MCF 10A (cell line): ENCODE measurements at regions not wholly inside any gene's neighbourhood (a gene's known extent, or its start where the extent isn't known, plus 50 kb on each side); places are given as distances from the start of the nearest gene placed in this dataset.
"Not testable (repeated sequence)": the region's sequence is repeated elsewhere in the genome, so short reads cannot be mapped to it uniquely, and the experiment has no call there.

Experiments
- BruUV-seq: library from RNA; stranded (reverse); fragments of 400-500 nt; replicated peaks from 2 replicates; lab custom pipeline; 2021; lab: Mats Ljungman, UMichigan
- CTCF ChIA-PET: fragments of 300-600 bp; sonication (Branson Sonifier 250); formaldehyde crosslinking; extraction: SDS; loops from one replicate; lab custom pipeline; 2021; ENCODE audit warnings: antibody characterized with exemption, inconsistent platforms; lab: Yijun Ruan, JAX
- POLR2A ChIA-PET: fragments of 300-600, 350-650 bp; sonication (Branson Sonifier 250); formaldehyde crosslinking; extraction: SDS; loops from one replicate; lab custom pipeline; 2020; ENCODE audit warnings: antibody characterized with exemption, inconsistent platforms; lab: Yijun Ruan, JAX
- DNase-seq: peaks from one replicate; pipeline ENCODE4 v3.0.0-alpha.2; 2018; ENCODE audit not compliant: unreplicated experiment
- H3K27ac Mint-ChIP-seq: one replicate; pipeline ENCODE4 v1.8.0; 2022; ENCODE audit warnings: mild to moderate bottlenecking, low read depth, mixed read lengths; ENCODE audit not compliant: unreplicated experiment
- H3K27me3 Mint-ChIP-seq: one replicate; pipeline ENCODE4 v1.8.0; 2022; ENCODE audit warnings: mixed read lengths; ENCODE audit not compliant: insufficient read depth, unreplicated experiment
- H3K36me3 Mint-ChIP-seq: one replicate; pipeline ENCODE4 v1.8.0; 2022; ENCODE audit warnings: mild to moderate bottlenecking, moderate library complexity, mixed read lengths; ENCODE audit not compliant: insufficient read depth, unreplicated experiment
- H3K4me1 Mint-ChIP-seq: one replicate; pipeline ENCODE4 v1.8.0; 2022; ENCODE audit warnings: mixed read lengths; ENCODE audit not compliant: insufficient read depth, unreplicated experiment
- H3K4me3 Mint-ChIP-seq: one replicate; pipeline ENCODE4 v1.8.0; 2022; ENCODE audit warnings: mild to moderate bottlenecking, moderate library complexity, mixed read lengths; ENCODE audit not compliant: unreplicated experiment
- H3K9me3 Mint-ChIP-seq: one replicate; pipeline ENCODE4 v1.8.0; 2022; ENCODE audit warnings: mixed read lengths; ENCODE audit not compliant: unreplicated experiment
- intact Hi-C: fragments of 100-400 bp; cut with micrococcal nuclease; formaldehyde crosslinking; loops from 2 replicates; pipeline ENCODE4 v1.14.1; 2022
- TF ChIP-seq, protein P1 (sequence below): fragments of 200-600 bp; IDR thresholded peaks from one replicate; pipeline ENCODE4 v1.8.0; 2022; ENCODE audit warnings: antibody characterized with exemption, mild to moderate bottlenecking; ENCODE audit not compliant: unreplicated experiment

DNA sequence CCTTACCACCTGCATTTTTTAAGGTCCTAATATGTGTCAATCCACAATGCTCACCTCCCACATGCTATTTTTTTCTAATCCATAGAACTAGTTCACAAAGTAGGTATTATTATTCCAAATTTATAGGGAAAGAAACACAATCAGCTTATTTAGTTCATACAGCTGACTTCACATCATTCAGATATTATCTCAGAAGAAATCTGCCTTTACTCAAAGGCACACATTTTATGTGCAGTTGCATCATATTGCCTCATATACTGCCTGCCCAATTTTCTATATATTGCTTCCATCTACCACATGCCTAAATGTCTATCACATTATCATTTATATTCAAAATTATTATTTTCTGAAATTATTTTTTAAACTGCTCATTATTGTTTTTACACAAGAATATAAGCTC, 88.7 kb upstream of the LUZP2 start:
- intact Hi-C loops: no loop called here
- BruUV-seq: no TSS peak
- H3K4me3 Mint-ChIP-seq: no peak overlapping the region
- TF ChIP-seq, protein P1, sequence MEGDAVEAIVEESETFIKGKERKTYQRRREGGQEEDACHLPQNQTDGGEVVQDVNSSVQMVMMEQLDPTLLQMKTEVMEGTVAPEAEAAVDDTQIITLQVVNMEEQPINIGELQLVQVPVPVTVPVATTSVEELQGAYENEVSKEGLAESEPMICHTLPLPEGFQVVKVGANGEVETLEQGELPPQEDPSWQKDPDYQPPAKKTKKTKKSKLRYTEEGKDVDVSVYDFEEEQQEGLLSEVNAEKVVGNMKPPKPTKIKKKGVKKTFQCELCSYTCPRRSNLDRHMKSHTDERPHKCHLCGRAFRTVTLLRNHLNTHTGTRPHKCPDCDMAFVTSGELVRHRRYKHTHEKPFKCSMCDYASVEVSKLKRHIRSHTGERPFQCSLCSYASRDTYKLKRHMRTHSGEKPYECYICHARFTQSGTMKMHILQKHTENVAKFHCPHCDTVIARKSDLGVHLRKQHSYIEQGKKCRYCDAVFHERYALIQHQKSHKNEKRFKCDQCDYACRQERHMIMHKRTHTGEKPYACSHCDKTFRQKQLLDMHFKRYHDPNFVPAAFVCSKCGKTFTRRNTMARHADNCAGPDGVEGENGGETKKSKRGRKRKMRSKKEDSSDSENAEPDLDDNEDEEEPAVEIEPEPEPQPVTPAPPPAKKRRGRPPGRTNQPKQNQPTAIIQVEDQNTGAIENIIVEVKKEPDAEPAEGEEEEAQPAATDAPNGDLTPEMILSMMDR: no peak
- peaks cover 9% of the 10 kb centered on the region for H3K27me3 Mint-ChIP-seq
- ChIA-PET CTCF (interaction anchor here (0.6 kb wide), 1 partner anchor 594 kb away, joined by 4 read pairs; no protein-coding TSS in a partner anchor), POLR2A (interaction anchor here (1.1 kb wide), 1 partner anchor 10 kb away, joined by 3 read pairs; no protein-coding TSS in a partner anchor)
- H3K9me3 Mint-ChIP-seq: no peaks in the 10 kb centered on the region
- H3K4me1 Mint-ChIP-seq: no peaks in the 10 kb centered on the region
- H3K27ac Mint-ChIP-seq: no peak overlapping the region
- H3K36me3 Mint-ChIP-seq: no peaks in the 10 kb centered on the region
- no peak for DNase-seq

DNA sequence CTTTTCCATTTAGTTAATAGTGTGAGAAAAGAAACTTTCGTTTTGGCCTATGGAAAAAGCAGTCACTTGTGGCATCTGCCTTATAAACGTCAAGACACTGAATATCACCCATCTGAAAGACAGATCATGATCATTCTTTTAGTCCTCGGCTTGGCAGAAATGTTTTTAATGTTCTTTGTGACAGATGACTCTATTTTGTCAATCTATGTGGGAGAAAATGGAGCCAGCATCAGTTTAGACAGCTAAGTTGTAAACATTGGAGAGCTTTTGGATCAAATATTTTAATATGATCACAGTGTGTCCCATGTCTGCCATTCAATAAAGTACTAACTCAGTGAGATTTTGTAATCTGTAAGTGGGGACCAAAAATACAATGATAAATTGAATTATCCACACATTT, 85.1 kb upstream of the LUZP2 start:
- intact Hi-C loops: no loop called here
- Mint-ChIP-seq H3K27me3 (peaks cover 9% of the 10 kb centered on the region), H3K36me3 (no peaks in the 10 kb centered on the region), H3K9me3 (no peaks in the 10 kb centered on the region), H3K4me1 (no peaks in the 10 kb centered on the region), H3K4me3 (no peak overlapping the region), H3K27ac (no peak overlapping the region)
- no peak for DNase-seq
- TF ChIP-seq, protein P1: no peak
- POLR2A ChIA-PET: no interaction called here
- BruUV-seq: no TSS peak
- CTCF ChIA-PET: no interaction called here

DNA sequence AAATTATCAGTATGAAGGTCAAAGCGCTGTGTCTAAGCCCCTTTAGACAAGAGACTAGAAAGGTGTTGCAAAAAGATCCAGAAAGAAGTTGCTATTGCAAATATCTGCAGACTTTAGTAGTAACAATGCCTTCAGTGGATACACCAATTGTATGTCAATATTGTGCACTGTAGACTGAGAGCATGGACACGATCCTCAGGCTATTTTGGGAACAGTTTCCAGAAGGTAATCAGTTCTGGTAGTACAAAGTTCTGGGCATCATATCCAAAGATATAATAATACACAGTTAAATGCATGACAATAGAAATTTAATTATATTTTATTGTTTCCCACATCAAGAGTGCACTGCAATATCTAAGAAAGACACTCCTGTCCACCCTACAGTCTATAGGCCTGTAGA, 84.1 kb upstream of the LUZP2 start:
- no TSS peak for BruUV-seq
- intact Hi-C loops: no loop called here
- CTCF ChIA-PET: no interaction called here
- Mint-ChIP-seq H3K9me3 (no peaks in the 10 kb centered on the region), H3K4me3 (no peak overlapping the region), H3K4me1 (no peaks in the 10 kb centered on the region), H3K27me3 (peaks cover 9% of the 10 kb centered on the region), H3K27ac (no peak overlapping the region), H3K36me3 (no peaks in the 10 kb centered on the region)
- POLR2A ChIA-PET: no interaction called here
- no peak for DNase-seq
- TF ChIP-seq, protein P1: no peak

DNA sequence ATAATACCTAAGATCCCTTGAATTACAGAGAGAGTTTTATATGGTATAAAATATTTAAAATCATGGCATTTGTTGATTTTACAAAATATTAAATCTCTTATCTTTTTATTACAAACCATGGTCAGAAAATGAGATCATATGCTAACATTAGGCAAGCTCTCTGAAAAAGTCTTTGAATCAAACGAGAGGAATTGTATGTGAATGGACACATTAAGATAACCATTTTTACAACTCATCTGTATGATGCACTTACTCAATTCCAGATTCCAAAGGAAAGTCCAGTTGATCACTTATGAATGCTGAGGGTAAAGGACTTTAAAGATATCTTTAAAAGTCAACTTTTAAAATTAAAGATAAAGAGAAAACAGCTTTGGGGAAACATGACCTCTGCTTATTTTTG, 83.5 kb upstream of the LUZP2 start:
- intact Hi-C loops: no loop called here
- H3K4me3 Mint-ChIP-seq: no peak overlapping the region
- ChIA-PET CTCF (no interaction called here), POLR2A (no interaction called here)
- H3K27ac Mint-ChIP-seq: no peak overlapping the region
- TF ChIP-seq, protein P1: no peak
- no TSS peak for BruUV-seq
- no peaks in the 10 kb centered on the region for H3K36me3 Mint-ChIP-seq
- no peaks in the 10 kb centered on the region for H3K9me3 Mint-ChIP-seq
- no peaks in the 10 kb centered on the region for H3K4me1 Mint-ChIP-seq
- H3K27me3 Mint-ChIP-seq: peaks cover 9% of the 10 kb centered on the region
- no peak for DNase-seq

DNA sequence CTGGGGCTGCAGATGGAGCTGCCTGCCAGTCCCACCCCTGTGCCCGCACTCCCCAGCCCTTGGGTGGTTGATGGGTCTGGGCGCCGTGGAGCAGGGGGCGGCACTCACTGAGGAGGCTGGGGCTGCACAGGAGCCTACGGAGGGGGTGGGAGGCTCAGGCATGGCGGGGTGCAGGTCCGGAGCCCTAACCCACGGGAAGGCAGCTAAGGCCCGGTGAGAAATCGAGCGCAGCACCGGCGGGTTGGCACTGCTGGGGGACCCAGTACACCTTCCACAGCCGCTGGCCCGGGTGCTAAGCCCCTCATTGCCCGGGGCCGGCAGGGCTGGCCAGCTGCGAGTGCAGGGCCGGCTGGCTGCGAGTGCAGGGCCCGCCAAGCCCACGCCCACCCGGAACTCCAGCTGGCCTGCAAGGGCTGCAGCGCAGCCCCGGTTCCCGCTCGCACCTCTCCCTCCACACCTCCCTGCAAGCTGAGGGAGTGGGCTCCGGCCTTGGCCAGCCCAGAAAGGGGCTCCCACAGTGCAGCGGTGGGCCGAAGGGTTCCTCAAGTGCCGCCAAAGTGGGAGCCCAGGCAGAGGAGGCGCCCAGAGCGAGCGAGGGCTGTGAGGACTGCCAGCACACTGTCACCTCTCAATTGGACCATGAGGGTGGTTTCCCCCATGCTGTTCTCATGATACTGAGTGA, 80.8 kb upstream of the LUZP2 start:
- BruUV-seq, H3K4me1 Mint-ChIP-seq, DNase-seq, CTCF ChIA-PET, H3K9me3 Mint-ChIP-seq, H3K36me3 Mint-ChIP-seq, H3K27ac Mint-ChIP-seq, intact Hi-C loops, H3K4me3 Mint-ChIP-seq: not testable (repeated sequence)
- POLR2A ChIA-PET: interaction anchor here (0.7 kb wide), 1 partner anchor 915 kb away, joined by 4 read pairs; no protein-coding TSS in a partner anchor
- H3K27me3 Mint-ChIP-seq: peaks cover 26% of the 10 kb centered on the region
